Thymus (tissue), 11 donors: ENCODE measurements at regions not wholly inside any gene's neighbourhood (a gene's known extent, or its start where the extent isn't known, plus 50 kb on each side); places are given as distances from the start of the nearest gene placed in this dataset.

ENCODE experiments used
- DNase-seq, 9 donors: peaks; one replicate each; pipeline ENCODE4 v3.0.0-alpha.2; 2013; ENCODE audit warnings: low spot score in 9 of 9, low read depth in 6 of 9, missing footprints in 1 of 9
- H3K27ac ChIP-seq, 2 donors: one replicate each; pipeline ENCODE4 v1.5.1; 2013; ENCODE audit warnings: control low read depth in 1 of 2, low read depth in 1 of 2, low read length in 1 of 2, mild to moderate bottlenecking in 1 of 2, moderate library complexity in 1 of 2
- H3K27me3 ChIP-seq, 2 donors: one replicate each; pipeline ENCODE4 v1.5.1; 2013; ENCODE audit warnings: low read length in 1 of 2; ENCODE audit not compliant: control insufficient read depth in 2 of 2, insufficient read depth in 1 of 2
- H3K36me3 ChIP-seq, 2 donors: one replicate each; pipeline ENCODE4 v1.5.1; 2013; ENCODE audit warnings: low read length in 1 of 2, mild to moderate bottlenecking in 1 of 2, moderate library complexity in 1 of 2; ENCODE audit not compliant: control insufficient read depth in 2 of 2, insufficient read depth in 2 of 2
- H3K4me1 ChIP-seq, 2 donors: one replicate each; pipeline ENCODE4 v1.5.1; 2013; ENCODE audit warnings: low read length in 2 of 2; ENCODE audit not compliant: control insufficient read depth in 2 of 2, insufficient read depth in 2 of 2
- H3K4me3 ChIP-seq, 2 donors: one replicate each; pipeline ENCODE4 v1.5.1; 2013; ENCODE audit warnings: low read length in 2 of 2, control low read depth in 1 of 2, mild to moderate bottlenecking in 1 of 2
- H3K9me3 ChIP-seq, 2 donors: one replicate each; pipeline ENCODE4 v1.5.1; 2013; ENCODE audit warnings: low read length in 1 of 2, mild to moderate bottlenecking in 1 of 2; ENCODE audit not compliant: control insufficient read depth in 2 of 2, insufficient read depth in 1 of 2
- WGBS: extraction: QIAGEN DNeasy Blood & Tissue Kit; methylation state at CpG from one replicate; pipeline ENCODE4 v1.1.7; 2013; 5-methylcytosine and 5-hydroxymethylcytosine counted together
- donor health status: healthy.

DNA sequence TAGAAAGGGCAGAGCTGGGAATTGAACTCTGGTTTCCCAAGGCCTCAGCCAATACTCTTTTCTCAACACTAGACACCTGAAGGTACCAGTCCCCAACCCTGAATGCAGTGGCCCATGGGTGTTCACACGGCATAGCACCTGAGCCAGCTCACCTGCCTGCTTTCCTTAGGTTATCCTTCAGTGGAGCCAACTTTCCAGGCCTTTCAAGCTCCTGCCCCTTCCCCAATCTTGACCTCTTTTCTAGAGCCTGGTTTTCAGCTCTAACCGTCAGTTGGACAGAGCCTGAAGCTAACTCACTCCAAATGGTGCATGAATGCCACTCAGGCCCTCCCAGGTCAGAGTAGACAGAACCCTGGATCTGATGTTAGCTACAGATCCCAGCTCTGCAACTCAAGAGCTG lies 66.1 kb upstream of the ITGA11 start:
- no peaks in the 10 kb centered on the region for H3K27me3 ChIP-seq
- H3K27ac ChIP-seq: no peak overlapping the region
- 96% methylated on average over 2 of the region's 2 CpGs for WGBS
- H3K36me3 ChIP-seq: no peaks in the 10 kb centered on the region
- no peak for DNase-seq
- H3K9me3 ChIP-seq: no peaks in the 10 kb centered on the region
- no peaks in the 10 kb centered on the region for H3K4me1 ChIP-seq
- no peak overlapping the region for H3K4me3 ChIP-seq

DNA sequence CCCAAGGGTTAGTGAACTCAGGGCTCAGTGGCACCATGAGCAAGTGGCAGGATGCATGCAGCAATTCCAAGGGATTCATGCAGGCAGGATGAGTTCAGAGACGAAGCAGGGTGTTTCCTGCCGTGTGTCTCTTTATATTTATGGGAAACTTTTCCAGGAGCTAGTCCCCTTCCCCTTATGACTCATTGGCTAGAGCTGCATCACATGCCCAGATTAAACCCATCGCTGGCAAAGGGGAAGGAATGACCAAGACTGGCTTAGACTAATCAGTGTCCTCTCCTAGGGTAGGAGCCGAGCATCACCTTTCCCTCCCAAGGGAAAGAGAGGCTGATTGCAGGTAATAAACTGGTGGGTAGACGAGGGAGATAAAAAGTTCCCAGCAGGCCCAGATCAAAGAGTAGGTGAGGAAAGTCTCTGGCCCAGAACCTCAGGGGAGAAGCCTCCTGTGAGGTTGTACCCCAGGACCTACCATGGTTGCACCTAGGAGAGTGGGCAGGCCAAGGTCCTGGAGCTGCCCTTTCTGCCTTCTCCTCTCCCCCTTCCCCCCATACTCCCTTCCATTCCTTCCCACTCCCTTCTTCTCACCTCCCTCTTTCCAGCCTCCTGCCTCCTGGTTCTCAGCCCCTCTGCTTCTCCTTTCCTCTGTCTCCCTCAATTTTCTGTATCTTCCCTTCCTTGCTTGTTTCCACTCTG lies 67.8 kb upstream of the ITGA11 start:
- DNase-seq: no peak
- WGBS: 93% methylated on average over 5 of the region's 5 CpGs
- no peaks in the 10 kb centered on the region for H3K36me3 ChIP-seq
- no peak overlapping the region for H3K4me3 ChIP-seq
- no peak overlapping the region for H3K27ac ChIP-seq
- peaks cover 0 to 10% of the 10 kb centered on the region in 2 donors for H3K4me1 ChIP-seq
- H3K9me3 ChIP-seq: no peaks in the 10 kb centered on the region
- H3K27me3 ChIP-seq: no peaks in the 10 kb centered on the region

DNA sequence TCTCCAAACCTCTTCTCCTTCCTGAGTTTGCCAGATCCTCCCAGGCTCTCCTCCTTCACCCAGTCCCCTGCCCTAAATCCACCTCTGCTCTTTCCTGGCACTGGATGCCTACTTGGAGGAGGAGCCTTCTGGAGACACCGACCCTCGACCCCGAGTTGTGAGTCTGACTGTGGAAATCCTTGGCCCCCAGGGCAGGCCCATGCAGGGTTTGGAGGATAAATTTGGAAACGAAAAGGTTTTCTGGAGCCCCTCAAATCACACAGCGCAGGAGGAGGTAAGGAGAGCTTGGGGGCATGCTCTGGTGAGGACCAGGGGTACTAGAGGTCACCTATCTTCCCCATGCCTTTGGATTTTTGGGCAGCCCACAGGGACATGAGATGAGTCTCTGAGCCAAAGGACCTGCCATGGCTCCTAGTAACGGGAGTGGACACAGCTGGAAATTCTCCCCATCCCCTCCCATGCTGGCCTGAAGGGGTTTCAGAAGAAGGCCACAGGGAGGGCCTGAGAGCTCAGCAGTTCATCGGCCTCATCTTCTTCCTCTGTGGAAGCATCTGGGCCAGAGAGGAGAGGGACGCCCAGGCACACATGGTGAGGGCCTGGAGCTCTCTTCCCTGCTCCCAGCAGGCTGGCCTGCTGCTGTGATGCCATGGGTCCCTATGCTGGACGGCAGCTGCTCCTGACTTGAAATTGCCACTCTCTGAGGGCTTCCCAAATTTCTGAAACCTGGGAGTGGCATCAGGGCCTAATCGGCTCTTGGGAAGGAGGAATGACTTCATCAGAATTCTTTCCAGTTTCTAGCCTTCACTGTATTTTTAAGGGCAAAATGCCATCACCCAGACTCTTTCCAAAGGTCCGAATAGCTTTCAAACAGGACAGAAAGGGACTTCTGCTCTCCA lies 68.6 kb upstream of the ITGA11 start:
- Histone ChIP-seq H3K4me1 (peaks cover 0 to 11% of the 10 kb centered on the region in 2 donors), H3K27ac (no peak overlapping the region), H3K27me3 (no peaks in the 10 kb centered on the region), H3K36me3 (no peaks in the 10 kb centered on the region), H3K9me3 (no peaks in the 10 kb centered on the region), H3K4me3 (no peak overlapping the region)
- DNase-seq: no peak
- 95% methylated on average over 11 of the region's 11 CpGs for WGBS

DNA sequence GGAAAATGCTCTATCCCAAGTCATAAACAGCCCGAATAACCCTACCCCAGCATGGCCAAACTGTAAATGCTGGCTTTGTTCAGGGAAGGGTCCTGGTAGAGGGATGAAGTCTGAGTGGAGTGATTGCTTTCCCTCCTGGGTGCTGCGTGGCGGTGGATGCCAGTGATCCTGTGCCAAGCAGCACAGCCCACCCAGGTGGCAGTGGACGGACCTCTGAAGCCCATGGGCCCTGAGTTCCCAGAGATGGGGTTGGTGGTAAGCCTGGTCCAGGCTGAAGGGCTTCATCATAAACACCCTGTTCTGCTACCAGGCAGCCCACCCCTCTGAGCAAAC lies 69.3 kb upstream of the ITGA11 start:
- Histone ChIP-seq H3K27me3 (no peaks in the 10 kb centered on the region), H3K4me3 (no peak overlapping the region), H3K9me3 (no peaks in the 10 kb centered on the region), H3K36me3 (no peaks in the 10 kb centered on the region), H3K27ac (no peak overlapping the region), H3K4me1 (peaks cover 0 to 11% of the 10 kb centered on the region in 2 donors)
- WGBS: 96% methylated on average over 4 of the region's 4 CpGs
- DNase-seq: no peak

DNA sequence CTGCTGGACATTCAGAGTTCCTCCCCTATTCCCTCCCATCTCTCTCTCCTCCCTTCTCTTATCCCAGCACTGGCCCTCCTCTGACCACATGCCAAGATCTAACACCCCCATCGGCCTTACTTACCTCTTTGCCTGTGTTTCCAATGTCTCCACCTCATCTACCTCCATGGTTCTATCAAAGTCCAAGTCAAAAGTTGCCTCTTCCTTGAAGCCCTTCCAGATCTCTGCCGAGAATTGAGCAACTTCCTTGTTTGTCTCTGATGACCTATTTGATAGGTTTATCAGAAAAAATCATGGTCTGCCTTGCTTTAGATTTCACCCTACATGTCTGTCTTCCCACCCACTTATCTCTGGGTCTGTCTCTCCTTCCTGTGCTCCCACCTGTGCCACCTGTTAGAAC lies 69.7 kb upstream of the ITGA11 start:
- Histone ChIP-seq H3K27ac (no peak overlapping the region), H3K4me3 (no peak overlapping the region), H3K4me1 (peaks cover 0 to 11% of the 10 kb centered on the region in 2 donors), H3K27me3 (no peaks in the 10 kb centered on the region), H3K36me3 (no peaks in the 10 kb centered on the region), H3K9me3 (no peaks in the 10 kb centered on the region)
- 97% methylated on average over 2 of the region's 2 CpGs for WGBS
- no peak for DNase-seq

DNA sequence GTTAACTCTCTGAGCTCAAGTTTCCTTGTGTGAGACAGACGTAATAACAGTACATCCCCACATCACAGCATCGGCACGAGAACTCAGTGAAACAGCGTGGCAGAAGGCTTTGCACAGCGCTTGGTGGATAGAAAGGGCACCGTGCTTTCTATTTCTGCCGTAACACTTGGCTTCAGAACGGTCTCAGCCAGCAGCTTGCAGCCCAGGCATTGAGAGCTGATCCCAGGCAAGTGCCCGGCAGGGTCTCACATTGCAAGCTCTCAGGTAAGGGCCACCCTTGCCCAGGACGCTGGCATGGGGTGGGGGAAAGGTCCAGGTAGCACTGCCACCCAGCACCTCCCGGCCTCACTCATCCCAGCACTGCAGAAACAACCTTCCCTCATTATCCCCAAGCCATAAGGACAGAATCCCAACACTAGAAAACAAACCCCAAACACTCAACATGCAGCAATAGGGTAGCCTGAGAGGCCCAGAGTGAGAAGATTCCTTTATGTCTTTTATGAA lies 70.5 kb upstream of the ITGA11 start:
- no peak for DNase-seq
- no peaks in the 10 kb centered on the region for H3K36me3 ChIP-seq
- H3K4me1 ChIP-seq: peaks cover 0 to 11% of the 10 kb centered on the region in 2 donors
- 95% methylated on average over 11 of the region's 11 CpGs for WGBS
- H3K9me3 ChIP-seq: no peaks in the 10 kb centered on the region
- no peaks in the 10 kb centered on the region for H3K27me3 ChIP-seq
- H3K4me3 ChIP-seq: no peak overlapping the region
- no peak overlapping the region for H3K27ac ChIP-seq

DNA sequence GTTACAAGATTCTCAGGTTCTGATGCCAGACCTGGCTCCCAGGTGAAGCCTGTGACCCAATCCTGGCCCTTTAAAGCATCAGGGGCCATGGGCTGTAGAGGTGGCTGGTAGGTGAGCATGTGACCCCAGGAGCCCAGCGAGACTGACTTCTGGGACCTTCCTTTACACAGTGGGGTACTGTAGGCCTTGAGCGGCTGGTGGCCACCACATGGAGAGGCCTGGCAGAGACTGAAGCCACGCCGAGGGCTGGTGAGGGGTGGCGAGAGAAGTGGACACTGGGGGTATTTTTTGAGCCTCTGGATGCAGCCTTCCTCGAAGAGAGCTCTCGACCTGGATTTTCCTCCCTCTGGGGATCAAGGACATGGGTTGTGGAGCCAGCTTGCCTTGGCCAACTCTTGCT lies 71.2 kb upstream of the ITGA11 start:
- WGBS: 97% methylated on average over 7 of the region's 7 CpGs

DNA sequence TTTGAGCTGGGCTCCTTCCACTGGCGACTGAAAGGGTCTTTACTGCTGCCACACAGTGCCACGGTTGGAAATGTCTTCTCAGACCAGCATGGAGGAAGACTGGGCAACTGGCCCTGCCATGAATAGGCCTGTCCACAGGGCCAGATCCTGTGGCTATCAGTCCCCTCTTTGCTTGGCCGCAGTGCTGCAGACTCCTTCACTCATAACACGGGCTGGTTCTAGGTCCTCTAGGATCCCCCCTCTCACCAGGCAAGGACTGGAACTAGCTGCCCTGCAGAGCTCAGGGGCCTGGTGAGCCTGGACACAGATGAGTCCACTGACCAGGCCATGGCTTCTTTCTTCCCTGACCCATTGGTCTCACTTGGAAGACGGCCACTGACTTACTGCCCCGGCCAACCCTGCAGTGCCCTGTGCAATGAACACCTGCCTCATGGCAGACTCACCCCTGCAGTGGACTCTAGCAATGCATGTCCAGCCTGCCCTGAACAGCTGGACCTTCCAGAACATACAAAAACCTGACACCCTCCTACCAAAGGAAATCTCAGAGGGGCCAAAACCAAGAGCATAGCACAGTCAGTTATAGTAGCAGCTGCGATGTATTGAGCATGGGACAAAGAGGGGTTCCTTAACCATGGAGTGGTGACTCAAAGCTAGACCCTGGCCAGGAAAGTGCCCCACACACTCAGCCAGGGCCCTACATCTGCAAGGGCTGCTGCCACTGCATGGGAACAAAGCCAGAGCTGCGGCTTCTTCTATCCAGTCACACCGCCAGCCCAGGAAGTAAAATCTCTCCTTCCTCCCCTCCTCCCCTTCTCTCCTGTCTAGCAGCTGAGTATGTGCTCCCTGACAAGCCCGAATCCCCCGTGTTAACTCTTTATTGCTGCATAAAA lies 72.1 kb upstream of the ITGA11 start:
- H3K4me1 ChIP-seq: peaks cover 0 to 11% of the 10 kb centered on the region in 2 donors
- H3K4me3 ChIP-seq: no peak overlapping the region
- no peaks in the 10 kb centered on the region for H3K36me3 ChIP-seq
- H3K9me3 ChIP-seq: no peaks in the 10 kb centered on the region
- no peaks in the 10 kb centered on the region for H3K27me3 ChIP-seq
- H3K27ac ChIP-seq: no peak overlapping the region
- 66% methylated on average over 11 of the region's 11 CpGs for WGBS
- DNase-seq: peak in 3 of 9 donors; percentile 7 to 41 (median 17)

More for the DNA sequence above, 71.2 kb upstream of the ITGA11 start:
- Histone ChIP-seq H3K27ac (no peak overlapping the region), H3K36me3 (no peaks in the 10 kb centered on the region), H3K4me3 (no peak overlapping the region), H3K27me3 (no peaks in the 10 kb centered on the region), H3K9me3 (no peaks in the 10 kb centered on the region), H3K4me1 (peaks cover 0 to 11% of the 10 kb centered on the region in 2 donors)
- no peak for DNase-seq
